IMR-90 (cell line): ENCODE measurements at regions not wholly inside any gene's neighbourhood (a gene's known extent, or its start where the extent isn't known, plus 50 kb on each side); places are given as distances from the start of the nearest gene placed in this dataset.
"Not testable (repeated sequence)": the region's sequence is repeated elsewhere in the genome, so short reads cannot be mapped to it uniquely, and the experiment has no call there.

Source experiments
- ATAC-seq: fragments of 200-7000 bp; cut with Tn5 transposase; 2 replicates; pipeline ENCODE4 v1.9.1; 2020; ENCODE audit warnings: low read depth, mild to moderate bottlenecking, moderate library complexity
- BruUV-seq: library from RNA; stranded (reverse); fragments of 400-500 nt; replicated peaks from 2 replicates; lab custom pipeline; 2021; lab: Mats Ljungman, UMichigan
- CTCF ChIA-PET: fragments of 300-600 bp; formaldehyde crosslinking; extraction: SDS; loops from one replicate; lab custom pipeline; 2021; ENCODE audit warnings: antibody characterized with exemption; lab: Yijun Ruan, JAX
- POLR2A ChIA-PET: fragments of 300-600 bp; sonication (Branson Sonifier 250); formaldehyde crosslinking; loops from one replicate; lab custom pipeline; 2022; ENCODE audit warnings: antibody characterized with exemption; ENCODE audit not compliant: unreplicated experiment; lab: Charles Lee
- DNase-seq: peaks from one replicate; pipeline ENCODE4 v3.0.0; 2013
- H2AFZ ChIP-seq: replicated peaks from 2 replicates; pipeline ENCODE3; 2013; ENCODE audit warnings: low read length, mild to moderate bottlenecking; ENCODE audit not compliant: poor library complexity
- H2AK5ac ChIP-seq: 2 replicates; pipeline ENCODE4 v1.6.1; 2013; ENCODE audit warnings: low read depth, low read length, inconsistent platforms
- H2AK9ac ChIP-seq: replicated peaks from 2 replicates; pipeline ENCODE3; 2013; ENCODE audit warnings: mild to moderate bottlenecking, low read depth, low read length, moderate library complexity; ENCODE audit not compliant: poor library complexity
- H2BK120ac ChIP-seq: 2 replicates; pipeline ENCODE4 v1.6.1; 2013; ENCODE audit warnings: low read depth, low read length, inconsistent platforms
- H2BK15ac ChIP-seq: 3 replicates; pipeline ENCODE4 v1.6.1; 2013; ENCODE audit warnings: low read depth, low read length, inconsistent platforms
- H2BK20ac ChIP-seq: 2 replicates; pipeline ENCODE4 v1.6.1; 2013; ENCODE audit warnings: low read depth, mild to moderate bottlenecking, inconsistent platforms, low read length, moderate library complexity
- H2BK5ac ChIP-seq: 2 replicates; pipeline ENCODE4 v1.6.1; 2013; ENCODE audit warnings: mild to moderate bottlenecking, low read depth, low read length, inconsistent platforms; ENCODE audit not compliant: poor library complexity, severe bottlenecking
- H3K14ac ChIP-seq: replicated peaks from 2 replicates; pipeline ENCODE4 v1.6.1; 2013; ENCODE audit warnings: low read depth, low read length, inconsistent platforms
- H3K18ac ChIP-seq: 2 replicates; pipeline ENCODE4 v1.6.1; 2013; ENCODE audit warnings: low read depth, low read length, control low read depth
- H3K23ac ChIP-seq: 2 replicates; pipeline ENCODE4 v1.6.1; 2013; ENCODE audit warnings: low read depth, low read length, inconsistent platforms
- H3K27ac ChIP-seq: 2 replicates; pipeline ENCODE4 v1.5.1; 2013; ENCODE audit warnings: mild to moderate bottlenecking, control low read depth, low read length; ENCODE audit not compliant: insufficient read depth
- H3K27me3 ChIP-seq: 2 replicates; pipeline ENCODE4 v1.6.1; 2013; ENCODE audit warnings: low read length; ENCODE audit not compliant: control insufficient read depth, insufficient read depth
- H3K36me3 ChIP-seq: 2 replicates; pipeline ENCODE4 v1.6.1; 2013; ENCODE audit warnings: low read length, mixed read lengths; ENCODE audit not compliant: control insufficient read depth, insufficient read depth
- H3K4ac ChIP-seq: 2 replicates; pipeline ENCODE4 v1.6.1; 2013; ENCODE audit warnings: low read depth, low read length, inconsistent platforms
- H3K4me1 ChIP-seq: 2 replicates; pipeline ENCODE4 v1.6.1; 2013; ENCODE audit warnings: low read length, mixed read lengths; ENCODE audit not compliant: control insufficient read depth, insufficient read depth
- H3K4me2 ChIP-seq: 2 replicates; pipeline ENCODE4 v1.6.1; 2013; ENCODE audit warnings: low read depth, mild to moderate bottlenecking, control low read depth, low read length, moderate library complexity
- H3K4me3 ChIP-seq: 2 replicates; pipeline ENCODE4 v1.5.1; 2013; ENCODE audit warnings: low read depth, mild to moderate bottlenecking, control low read depth, low read length, moderate library complexity; ENCODE audit not compliant: insufficient read depth
- H3K56ac ChIP-seq: 2 replicates; pipeline ENCODE4 v1.6.1; 2013; ENCODE audit warnings: low read length, inconsistent platforms; ENCODE audit not compliant: insufficient read depth; ENCODE audit errors: extremely low read depth
- H3K79me1 ChIP-seq, 2 experiments: 2 replicates each; pipeline ENCODE4 v1.6.1; 2013; ENCODE audit warnings: low read length in 2 of 2, inconsistent platforms in 1 of 2, low read depth in 1 of 2
- H3K9ac ChIP-seq: 2 replicates; pipeline ENCODE4 v1.6.1; 2013; ENCODE audit warnings: low read depth, low read length, control low read depth
- H3K9me1 ChIP-seq: 2 replicates; pipeline ENCODE4 v1.6.1; 2013; ENCODE audit warnings: low read length, inconsistent platforms; ENCODE audit not compliant: insufficient read depth
- H3K9me3 ChIP-seq: 2 replicates; pipeline ENCODE4 v1.6.1; 2013; ENCODE audit warnings: low read length; ENCODE audit not compliant: control insufficient read depth, insufficient read depth
- H4K20me1 ChIP-seq: 2 replicates; pipeline ENCODE4 v1.6.1; 2013; ENCODE audit warnings: low read length, inconsistent platforms; ENCODE audit not compliant: insufficient read depth
- H4K5ac ChIP-seq: 2 replicates; pipeline ENCODE4 v1.6.1; 2013; ENCODE audit warnings: mild to moderate bottlenecking, low read depth, low read length, control low read depth
- H4K8ac ChIP-seq, 2 experiments: 2 replicates each; pipeline ENCODE4 v1.6.1; 2013; ENCODE audit warnings: low read depth in 2 of 2, low read length in 2 of 2, control low read depth in 1 of 2, inconsistent platforms in 1 of 2
- H4K91ac ChIP-seq: 2 replicates; pipeline ENCODE4 v1.6.1; 2013; ENCODE audit warnings: low read depth, low read length, inconsistent platforms; ENCODE audit not compliant: insufficient read depth
- BHLHE40 ChIP-seq: fragments of 150-350 bp; IDR thresholded peaks from 2 replicates; pipeline ENCODE4 v1.6.1; 2016; ENCODE audit warnings: mild to moderate bottlenecking, low read depth, low read length
- CEBPB ChIP-seq: IDR thresholded peaks from 2 replicates; pipeline ENCODE4 v1.6.1; 2012; ENCODE audit warnings: low read depth, low read length, improper control_type of control experiment
- CHD1 ChIP-seq: IDR thresholded peaks from 2 replicates; pipeline ENCODE4 v1.6.1; 2012; ENCODE audit warnings: low read depth, low read length, improper control_type of control experiment
- FOS ChIP-seq: fragments of 150-350 bp; IDR thresholded peaks from 2 replicates; pipeline ENCODE4 v1.6.1; 2016; ENCODE audit warnings: low read depth, low read length
- MXI1 ChIP-seq: IDR thresholded peaks from 2 replicates; pipeline ENCODE4 v1.6.1; 2012; ENCODE audit warnings: low read depth, mild to moderate bottlenecking, low read length, moderate library complexity, borderline replicate concordance
- RAD21 ChIP-seq: IDR thresholded peaks from 2 replicates; pipeline ENCODE4 v1.6.1; 2012; ENCODE audit warnings: low read length, improper control_type of control experiment
- RCOR1 ChIP-seq: IDR thresholded peaks from 2 replicates; pipeline ENCODE4 v1.6.1; 2012; ENCODE audit warnings: mild to moderate bottlenecking, low read length, improper control_type of control experiment; ENCODE audit not compliant: insufficient replicate concordance
- RFX5 ChIP-seq: IDR thresholded peaks from 2 replicates; pipeline ENCODE4 v1.8.0; 2012; ENCODE audit warnings: low read depth, mild to moderate bottlenecking, low read length, moderate library complexity
- USF2 ChIP-seq: fragments of 150-350 bp; IDR thresholded peaks from 2 replicates; pipeline ENCODE4 v1.6.1; 2017; ENCODE audit warnings: mild to moderate bottlenecking, antibody characterized with exemption, low read length, low read depth
- WGBS, 2 experiments: methylation state at CpG; one replicate each; pipeline versions ENCODE4 v1.1.5 to v1.1.7; 2013; ENCODE audit warnings: missing lambda C conversion rate in 2 of 2; ENCODE audit not compliant: insufficient read length in 1 of 2; ENCODE audit errors: extremely low coverage in 2 of 2; 5-methylcytosine and 5-hydroxymethylcytosine counted together
- dilution Hi-C: fragments of 300-500 bp; cut with HindIII; formaldehyde crosslinking; loops from one replicate; pipeline ENCODE4 v1.14.3; 2018; ENCODE audit warnings: low sequenced_read_pairs; ENCODE audit not compliant: unreplicated experiment
- in situ Hi-C: fragments of 300-500 bp; cut with MboI; formaldehyde crosslinking; loops from 3 replicates; pipeline ENCODE4 v1.14.3; 2019; ENCODE audit warnings: low sequenced_read_pairs, inconsistent platforms, mixed read lengths
- intact Hi-C: fragments of 100-400 bp; cut with micrococcal nuclease; formaldehyde crosslinking; loops from 2 replicates; pipeline ENCODE4 v1.10.0; 2022

- ChIA-PET POLR2A (no interaction called here), CTCF (no interaction called here)
- H4K5ac ChIP-seq = no peak overlapping the region
- H3K23ac ChIP-seq = no peak overlapping the region
- H4K91ac ChIP-seq = no peak overlapping the region
- H3K4ac ChIP-seq = no peak overlapping the region
- WGBS, 2 experiments = no CpG with 5 or more reads among the region's 1 CpG
- H2AK5ac ChIP-seq = no peak overlapping the region
- no peak overlapping the region for H3K4me3 ChIP-seq
- H2BK5ac ChIP-seq = no peak overlapping the region
- no peak for TF ChIP-seq FOS
- no peak for TF ChIP-seq RFX5
- no peak for TF ChIP-seq USF2
- TF ChIP-seq CHD1 = no peak
- TF ChIP-seq CEBPB = no peak
- no peak for TF ChIP-seq BHLHE40
- no peak for TF ChIP-seq RCOR1
- TF ChIP-seq RAD21 = no peak
- TF ChIP-seq MXI1 = no peak
- H4K8ac ChIP-seq = no peak overlapping the region
- no peak for DNase-seq
- no TSS peak for BruUV-seq
- peaks cover 4% of the 10 kb centered on the region; the same call in 1 of the 2 replicates for H3K9me3 ChIP-seq
- H2BK20ac ChIP-seq = no peak overlapping the region
- no peak overlapping the region for H3K9ac ChIP-seq
- no peak overlapping the region for H2BK15ac ChIP-seq
- H3K9me1 ChIP-seq = no peaks in the 10 kb centered on the region
- H3K79me1 ChIP-seq = no peaks in the 10 kb centered on the region
- no peaks in the 10 kb centered on the region for H3K36me3 ChIP-seq
- no peaks in the 10 kb centered on the region for H3K27me3 ChIP-seq
- dilution Hi-C loops (no loop called here), in situ Hi-C loops (no loop called here), intact Hi-C loops (no loop called here)
- H4K20me1 ChIP-seq = no peaks in the 10 kb centered on the region
- no peak overlapping the region for H2AK9ac ChIP-seq
- no peak overlapping the region for H3K27ac ChIP-seq
- H3K4me2 ChIP-seq = no peak overlapping the region
- no peak overlapping the region for H2AFZ ChIP-seq
- H3K18ac ChIP-seq = no peak overlapping the region
- no peak for ATAC-seq
- H3K14ac ChIP-seq = no peak overlapping the region
- H3K4me1 ChIP-seq = no peaks in the 10 kb centered on the region
- H2BK120ac ChIP-seq = no peak overlapping the region
- H3K56ac ChIP-seq = no peak overlapping the region
Observed at GRCh38 chr6:86682297-86682696, 255.0 kb upstream of the HTR1E start.

- H4K91ac ChIP-seq, H2BK5ac ChIP-seq, intact Hi-C loops, H4K20me1 ChIP-seq, in situ Hi-C loops, H2BK120ac ChIP-seq, H2AFZ ChIP-seq, H3K4ac ChIP-seq, DNase-seq, H2BK20ac ChIP-seq, H3K4me3 ChIP-seq, H2AK9ac ChIP-seq, H3K36me3 ChIP-seq, H3K23ac ChIP-seq, H3K9ac ChIP-seq, H3K56ac ChIP-seq, H3K27ac ChIP-seq, H2AK5ac ChIP-seq, H3K18ac ChIP-seq, ATAC-seq, H3K9me3 ChIP-seq, H4K5ac ChIP-seq, H4K8ac ChIP-seq, H3K14ac ChIP-seq, H2BK15ac ChIP-seq, H3K79me1 ChIP-seq, H3K9me1 ChIP-seq, H3K27me3 ChIP-seq, BruUV-seq, CTCF ChIA-PET, POLR2A ChIA-PET, dilution Hi-C loops, H3K4me2 ChIP-seq, H3K4me1 ChIP-seq: not testable (repeated sequence)
- no CpG with 5 or more reads among the region's 1 CpG for WGBS, 2 experiments
Observed at GRCh38 chr6:86681140-86681539, 256.2 kb upstream of the HTR1E start.
